ENCODE measurements at regions not wholly inside any gene's neighbourhood (a gene's known extent, or its start where the extent isn't known, plus 50 kb on each side); places are given as distances from the start of the nearest gene placed in this dataset.

- CTCF ChIA-PET = no interaction called here
- no peaks in the 10 kb centered on the region for H3K9me3 ChIP-seq (ENCODE audit: control insufficient read depth, insufficient read depth, low read length)
- no peak for TF ChIP-seq CTCF (IDR thresholded peaks at IDR 0.05; ENCODE audit: low read depth, low read length)
- no peaks in the 10 kb centered on the region for H3K27me3 ChIP-seq (ENCODE audit: control insufficient read depth, insufficient read depth, low read length)
- POLR2A ChIA-PET = no interaction called here
- no peak for DNase-seq (ENCODE audit: low read depth, low spot score)
- H3K27ac ChIP-seq (ENCODE audit: low read depth, low read length) = no peak overlapping the region
- no peak overlapping the region for H3K4me3 ChIP-seq (ENCODE audit: low read depth, low read length)
Observed at GRCh38 chrX:14357314-14357713, 172.0 kb upstream of the GLRA2 start.

- CTCF ChIA-PET = no interaction called here
- POLR2A ChIA-PET = no interaction called here
- no peak for DNase-seq (ENCODE audit: low read depth, low spot score)
- no peak overlapping the region for H3K27ac ChIP-seq (ENCODE audit: low read depth, low read length)
- no peaks in the 10 kb centered on the region for H3K27me3 ChIP-seq (ENCODE audit: control insufficient read depth, insufficient read depth, low read length)
- H3K9me3 ChIP-seq (ENCODE audit: control insufficient read depth, insufficient read depth, low read length) = no peaks in the 10 kb centered on the region
- H3K4me3 ChIP-seq (ENCODE audit: low read depth, low read length) = no peak overlapping the region
- TF ChIP-seq CTCF (IDR thresholded peaks at IDR 0.05; ENCODE audit: low read depth, low read length) = no peak
Observed at GRCh38 chrX:14356401-14356800, 172.9 kb upstream of the GLRA2 start.

- no peak for TF ChIP-seq CTCF (IDR thresholded peaks at IDR 0.05; ENCODE audit: low read depth, low read length)
Observed at GRCh38 chrX:14355556-14355955, 173.8 kb upstream of the GLRA2 start.

GRCh38 chrX:14354521-14354920 is 174.8 kb upstream of the GLRA2 start:
- ChIA-PET CTCF (no interaction called here), POLR2A (no interaction called here)
- TF ChIP-seq CTCF (IDR thresholded peaks at IDR 0.05; ENCODE audit: low read depth, low read length) = no peak
- no peak overlapping the region for H3K27ac ChIP-seq (ENCODE audit: low read depth, low read length)
- H3K9me3 ChIP-seq (ENCODE audit: control insufficient read depth, insufficient read depth, low read length) = no peaks in the 10 kb centered on the region
- H3K4me3 ChIP-seq (ENCODE audit: low read depth, low read length) = no peak overlapping the region
- no peaks in the 10 kb centered on the region for H3K27me3 ChIP-seq (ENCODE audit: control insufficient read depth, insufficient read depth, low read length)
- no peak for DNase-seq (ENCODE audit: low read depth, low spot score)

More at GRCh38 chrX:14355556-14355955, 173.8 kb upstream of the GLRA2 start:
- Histone ChIP-seq H3K4me3 (ENCODE audit: low read depth, low read length) (no peak overlapping the region), H3K27ac (ENCODE audit: low read depth, low read length) (no peak overlapping the region), H3K9me3 (ENCODE audit: control insufficient read depth, insufficient read depth, low read length) (no peaks in the 10 kb centered on the region), H3K27me3 (ENCODE audit: control insufficient read depth, insufficient read depth, low read length) (no peaks in the 10 kb centered on the region)
- ChIA-PET CTCF (no interaction called here), POLR2A (no interaction called here)
- DNase-seq (ENCODE audit: low read depth, low spot score) = no peak

GRCh38 chrX:14352511-14352910 is 176.8 kb upstream of the GLRA2 start:
- H3K27me3 ChIP-seq (ENCODE audit: control insufficient read depth, insufficient read depth, low read length) = no peaks in the 10 kb centered on the region
- H3K9me3 ChIP-seq (ENCODE audit: control insufficient read depth, insufficient read depth, low read length) = no peaks in the 10 kb centered on the region
- TF ChIP-seq CTCF (IDR thresholded peaks at IDR 0.05; ENCODE audit: low read depth, low read length) = no peak
- no peak overlapping the region for H3K4me3 ChIP-seq (ENCODE audit: low read depth, low read length)
- ChIA-PET POLR2A (no interaction called here), CTCF (no interaction called here)
- DNase-seq (ENCODE audit: low read depth, low spot score) = no peak
- no peak overlapping the region for H3K27ac ChIP-seq (ENCODE audit: low read depth, low read length)

All from AG04450 (cell line).